ENCODE measurements at regions not wholly inside any gene's neighbourhood (a gene's known extent, or its start where the extent isn't known, plus 50 kb on each side); places are given as distances from the start of the nearest gene placed in this dataset.
"Not testable (repeated sequence)": the region's sequence is repeated elsewhere in the genome, so short reads cannot be mapped to it uniquely, and the experiment has no call there.

GRCh38 chrX:115912372-115912897 lies 258.1 kb upstream of the AGTR2 start:
- DNase-seq: no peak

DNA sequence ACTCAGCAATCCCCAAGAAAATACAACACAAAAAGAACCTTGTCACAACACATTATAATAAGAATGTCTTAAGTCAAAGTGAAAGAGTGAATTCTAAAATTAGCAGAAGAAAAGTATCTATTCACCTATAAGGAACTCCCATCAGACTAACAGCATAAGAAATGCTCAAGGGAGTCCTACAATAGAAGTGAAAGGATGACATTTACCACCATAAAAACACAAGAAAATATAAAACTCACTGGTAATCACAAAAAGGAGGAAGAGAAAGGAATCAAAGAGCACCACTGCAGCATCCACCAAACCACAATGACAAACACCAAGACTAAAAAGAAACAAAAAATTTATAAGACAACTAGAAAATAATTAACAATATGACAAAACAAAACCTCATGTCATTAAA lies 257.0 kb upstream of the AGTR2 start:
- no peak for DNase-seq

DNA sequence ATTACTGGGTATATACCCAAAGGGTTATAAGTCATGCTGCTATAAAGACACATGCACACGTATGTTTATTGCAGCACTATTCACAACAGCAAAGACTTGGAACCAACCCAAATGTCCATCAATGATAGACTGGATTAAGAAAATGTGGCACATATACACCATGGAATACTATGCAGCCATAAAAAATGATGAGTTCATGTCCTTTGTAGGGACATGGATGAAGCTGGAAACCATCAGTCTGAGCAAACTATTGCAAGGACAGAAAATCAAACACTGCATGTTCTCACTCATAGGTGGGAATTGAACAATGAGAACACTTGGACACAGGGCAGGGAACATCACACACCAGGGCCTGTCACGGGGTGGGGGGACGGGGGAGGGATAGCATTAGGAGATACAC lies 254.9 kb upstream of the AGTR2 start:
- DNase-seq: not testable (repeated sequence)

DNA sequence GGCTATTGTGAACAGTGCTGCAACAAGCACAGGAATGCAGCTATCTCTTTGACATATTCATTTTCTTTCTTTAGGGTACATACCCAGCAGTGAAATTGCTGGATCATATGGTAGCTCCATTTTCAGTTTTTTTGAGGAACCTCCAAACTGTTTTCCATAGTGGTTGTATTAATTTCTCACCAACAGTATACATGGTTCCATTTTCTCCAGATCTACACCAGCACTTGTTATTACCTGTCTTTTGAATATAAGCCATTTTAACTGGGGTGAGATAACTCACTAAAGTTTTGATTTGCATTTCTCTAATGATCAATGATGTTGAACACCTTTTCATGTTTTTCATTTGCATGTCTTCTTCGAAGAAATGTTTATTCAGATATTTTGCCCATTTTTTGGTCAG lies 241.1 kb upstream of the AGTR2 start:
- no peak for DNase-seq

- DNase-seq: no peak
These were observed 234.5 kb upstream of the AGTR2 start for GRCh38 chrX:115936008-115936407.

GRCh38 chrX:115939070-115939469 lies 231.5 kb upstream of the AGTR2 start:
- DNase-seq: no peak

DNA sequence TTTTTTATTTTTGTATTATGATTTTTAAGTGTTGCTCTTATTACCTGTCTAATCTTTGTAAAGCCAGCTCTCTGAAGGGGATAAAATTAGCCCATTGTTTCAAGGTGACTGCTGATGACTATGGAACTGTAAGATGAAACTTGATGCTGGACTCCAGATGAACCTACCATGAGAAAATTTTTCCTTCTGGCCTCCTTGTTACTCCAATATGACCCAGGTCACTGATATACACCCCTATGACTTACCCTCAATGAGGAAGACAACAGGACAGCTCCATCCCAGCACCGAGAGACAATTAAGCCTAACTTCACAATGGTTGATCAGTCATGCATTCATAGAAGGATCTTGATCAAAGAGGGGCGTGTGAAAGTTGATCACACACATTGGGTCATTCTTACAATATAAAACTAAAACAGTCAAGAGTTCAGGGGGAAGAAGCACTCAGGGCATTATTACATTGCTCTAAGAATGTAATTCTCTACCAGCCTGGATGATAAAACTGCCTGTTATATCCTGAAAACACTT lies 230.8 kb upstream of the AGTR2 start:
- no peak for DNase-seq

- DNase-seq: no peak
These were observed 230.2 kb upstream of the AGTR2 start for GRCh38 chrX:115940348-115940747.

DNA sequence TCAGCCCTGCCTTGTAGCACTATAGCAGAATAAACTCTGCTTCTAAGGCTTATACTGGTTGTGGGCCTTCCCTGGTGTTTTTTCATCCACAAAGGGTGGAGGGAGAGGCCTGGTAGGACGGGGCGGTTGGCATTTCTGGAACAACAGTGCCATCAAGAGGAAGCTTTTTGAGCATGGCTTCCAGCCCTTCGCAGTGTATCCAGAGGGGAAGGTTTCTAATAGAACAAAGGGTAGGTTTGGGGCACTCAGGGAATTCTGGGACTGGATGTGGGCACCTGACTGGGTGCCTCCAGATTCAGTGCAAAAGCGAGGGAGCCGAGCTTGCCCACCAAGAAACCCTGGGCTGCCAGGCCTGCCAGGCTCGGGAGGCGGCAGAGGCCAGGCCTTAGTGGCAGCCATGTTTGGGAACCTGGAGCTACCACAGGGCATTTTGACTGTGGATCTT lies 229.6 kb upstream of the AGTR2 start:
- no peak for DNase-seq

DNA sequence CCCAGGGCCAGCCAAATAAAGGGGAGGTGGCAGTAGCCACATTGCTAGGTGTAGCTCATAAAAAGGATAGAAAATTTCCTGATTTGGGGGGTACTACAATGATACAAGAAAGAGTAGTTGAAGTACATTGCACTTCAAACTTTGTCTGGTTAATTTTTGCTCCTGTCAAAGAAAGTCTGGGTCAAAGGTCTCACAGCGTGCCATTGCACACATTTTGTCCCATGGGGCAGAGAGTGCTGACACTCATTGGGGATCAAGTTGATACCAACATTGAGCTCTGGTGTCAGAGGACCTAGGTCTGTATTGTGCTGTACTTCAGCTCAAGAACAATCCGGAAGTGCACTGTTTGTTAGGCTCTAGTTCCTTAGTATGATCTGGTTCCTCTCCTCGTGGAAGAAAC lies 229.2 kb upstream of the AGTR2 start:
- no peak for DNase-seq

GRCh38 chrX:115946059-115946458 lies 224.5 kb upstream of the AGTR2 start:
- no peak for DNase-seq

- DNase-seq: no peak
These were observed 222.3 kb upstream of the AGTR2 start for GRCh38 chrX:115948018-115948923.

GRCh38 chrX:115949900-115950822 lies 220.4 kb upstream of the AGTR2 start:
- no peak for DNase-seq

DNA sequence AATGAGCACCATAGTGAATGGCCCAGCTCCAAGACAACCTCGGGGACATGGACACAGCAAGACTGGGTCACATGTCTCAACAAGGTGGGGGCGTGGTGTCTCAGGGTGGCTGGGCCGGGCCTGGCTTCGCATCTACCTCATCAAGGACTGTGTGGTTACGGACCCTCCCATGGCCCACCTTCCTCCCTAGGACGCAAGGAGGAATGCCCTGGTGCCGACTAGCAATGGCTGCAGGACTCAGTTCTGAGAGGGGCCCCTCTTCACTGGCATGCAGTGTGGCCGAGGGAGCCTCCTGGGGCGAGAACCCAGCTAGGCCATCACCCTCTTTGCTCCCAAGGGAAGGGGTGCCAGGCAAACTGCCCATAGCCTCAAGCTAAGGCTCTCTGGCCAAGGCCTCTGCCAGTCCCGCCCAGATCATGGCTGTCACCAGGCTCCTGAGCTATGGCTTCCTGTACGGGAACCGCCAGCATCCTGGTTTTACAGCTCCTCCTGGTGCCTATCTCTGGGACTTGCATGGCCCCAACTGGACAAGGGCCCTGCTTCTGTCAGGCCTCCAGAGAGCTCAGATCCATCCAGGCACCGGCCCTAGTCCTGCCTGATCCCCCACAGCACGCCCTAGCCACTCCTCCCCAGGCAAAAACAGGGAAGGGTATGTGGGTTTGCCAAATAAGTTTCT lies 218.0 kb upstream of the AGTR2 start:
- DNase-seq: no peak

DNA sequence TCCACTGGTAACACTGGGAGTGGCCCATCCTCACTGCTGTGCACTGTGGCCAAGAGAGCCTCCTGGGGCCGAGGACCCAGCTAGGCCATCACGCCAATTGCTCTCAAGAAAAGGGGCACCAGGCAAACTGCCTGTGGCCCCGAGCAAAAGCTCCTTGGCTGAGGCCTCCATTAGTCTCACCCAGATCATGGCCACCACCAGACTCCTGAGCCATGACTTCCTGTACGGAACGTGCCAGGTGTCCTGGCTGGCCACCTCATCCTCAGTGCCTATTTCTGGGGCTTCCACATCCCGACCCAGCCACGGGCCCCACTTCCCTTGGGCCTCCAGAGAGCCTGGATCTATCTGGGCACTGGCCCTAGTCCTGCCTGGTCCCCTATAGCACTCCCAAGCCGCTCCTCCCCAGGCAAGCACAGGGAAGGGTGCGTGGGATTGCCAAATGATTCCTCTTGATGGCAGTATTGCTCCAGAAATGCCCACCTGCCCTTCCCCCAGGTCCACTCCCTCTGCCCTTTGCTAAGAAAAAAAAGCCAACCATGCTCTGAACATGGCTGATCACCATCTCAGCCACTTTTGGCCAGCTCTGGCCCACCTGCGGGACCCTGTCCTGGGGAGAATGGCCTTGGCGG lies 212.6 kb upstream of the AGTR2 start:
- no peak for DNase-seq

GRCh38 chrX:115958687-115959359 lies 211.7 kb upstream of the AGTR2 start:
- DNase-seq: no peak

DNA sequence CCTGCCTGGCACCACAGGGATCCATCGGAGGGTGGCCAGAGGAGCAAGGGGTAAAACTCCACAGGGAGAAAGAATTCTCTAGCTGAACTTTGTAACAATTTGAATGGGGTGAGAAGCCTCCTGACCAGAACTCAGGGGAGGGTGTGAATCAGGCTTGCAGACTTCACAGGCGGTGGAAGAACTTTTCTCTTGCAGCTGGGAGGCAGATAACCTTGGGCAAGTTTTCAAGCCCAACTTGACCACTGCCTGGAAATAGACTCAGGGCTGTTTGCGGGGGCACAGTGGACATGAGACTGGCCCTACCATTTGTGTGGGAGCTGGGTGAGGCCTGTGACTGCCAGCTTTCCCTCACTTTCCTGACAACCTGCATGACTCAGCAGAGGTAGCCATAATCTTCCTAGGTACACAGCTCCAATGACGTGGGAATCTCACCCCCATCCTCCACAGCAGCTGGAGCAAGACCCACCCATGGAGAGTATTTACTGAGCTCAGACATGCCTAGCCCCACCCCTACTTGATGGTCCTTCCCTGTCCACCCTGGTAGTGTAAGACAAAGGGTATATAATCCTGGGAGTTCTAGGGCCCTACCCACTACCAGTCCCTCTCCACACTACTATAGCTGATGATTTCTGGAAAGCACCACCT lies 210.0 kb upstream of the AGTR2 start:
- DNase-seq: no peak

DNA sequence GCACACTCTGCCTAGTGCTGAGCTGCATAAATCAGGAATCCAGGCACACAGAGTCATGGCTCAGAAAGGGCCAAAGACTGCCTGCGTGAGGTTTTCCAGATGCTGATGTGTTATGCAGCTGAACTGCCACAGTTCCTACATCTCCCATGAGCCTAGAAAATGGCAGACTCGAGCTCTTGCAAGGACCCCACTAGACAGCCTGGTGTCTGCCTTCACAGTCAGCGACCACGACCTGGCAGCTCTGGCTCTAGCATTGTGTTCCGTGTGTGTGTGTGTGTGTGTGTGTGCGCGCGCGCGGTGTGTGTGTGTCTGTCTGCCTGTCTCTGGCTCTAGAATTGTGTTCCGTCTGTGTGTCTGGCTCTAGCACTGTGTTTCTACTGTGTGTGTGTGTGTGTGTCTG lies 203.6 kb upstream of the AGTR2 start:
- DNase-seq: no peak

GRCh38 chrX:115968436-115969252 lies 201.9 kb upstream of the AGTR2 start:
- peak; percentile 13 for DNase-seq

- DNase-seq: no peak
These were observed 199.8 kb upstream of the AGTR2 start for GRCh38 chrX:115970718-115971117.
